GM12873 (cell line): ENCODE measurements at regions not wholly inside any gene's neighbourhood (a gene's known extent, or its start where the extent isn't known, plus 50 kb on each side); places are given as distances from the start of the nearest gene placed in this dataset.

Experiments
- CTCF ChIP-seq: IDR thresholded peaks from 2 replicates; pipeline ENCODE4 v1.5.1; 2012; ENCODE audit warnings: low read depth, mild to moderate bottlenecking, moderate library complexity, low read length, control low read depth; ENCODE audit not compliant: insufficient read depth; ENCODE audit errors: missing control alignments

GRCh38 chr1:55640708-55641473, 425.7 kb upstream of the USP24 start:
- no peak for TF ChIP-seq CTCF

- TF ChIP-seq CTCF, result no peak
Measured at GRCh38 chr1:55639526-55639925, 424.4 kb upstream of the USP24 start.

GRCh38 chr1:55639051-55639450, 423.9 kb upstream of the USP24 start:
- no peak for TF ChIP-seq CTCF

- no peak for TF ChIP-seq CTCF
Measured at GRCh38 chr1:55636696-55637095, 421.5 kb upstream of the USP24 start.

- TF ChIP-seq CTCF, result no peak
Measured at GRCh38 chr1:55635856-55636255, 420.7 kb upstream of the USP24 start.

- TF ChIP-seq CTCF, result no peak
Measured at GRCh38 chr1:55634516-55634915, 419.4 kb upstream of the USP24 start.

- TF ChIP-seq CTCF, result no peak
Measured at GRCh38 chr1:55632906-55633305, 417.7 kb upstream of the USP24 start.
